PC-9 (cell line): ENCODE measurements at regions not wholly inside any gene's neighbourhood (a gene's known extent, or its start where the extent isn't known, plus 50 kb on each side); places are given as distances from the start of the nearest gene placed in this dataset.

Experiments used
- EZH2 ChIP-seq: fragments of 200-600 bp; sonication (generic); IDR thresholded peaks from 2 replicates; pipeline ENCODE4 v1.8.0; 2017; ENCODE audit warnings: antibody characterized with exemption, low read depth
- TF ChIP-seq, protein P1 (sequence below): fragments of 200-600 bp; sonication (generic); conservative IDR thresholded peaks from 2 replicates; pipeline ENCODE4 v1.6.1; 2017; ENCODE audit warnings: mixed run types, antibody characterized with exemption, mild to moderate bottlenecking, moderate library complexity

GRCh38 chr16:66188917-66189725 lies 177.4 kb upstream of the CDH5 start:
- TF ChIP-seq, protein P1, sequence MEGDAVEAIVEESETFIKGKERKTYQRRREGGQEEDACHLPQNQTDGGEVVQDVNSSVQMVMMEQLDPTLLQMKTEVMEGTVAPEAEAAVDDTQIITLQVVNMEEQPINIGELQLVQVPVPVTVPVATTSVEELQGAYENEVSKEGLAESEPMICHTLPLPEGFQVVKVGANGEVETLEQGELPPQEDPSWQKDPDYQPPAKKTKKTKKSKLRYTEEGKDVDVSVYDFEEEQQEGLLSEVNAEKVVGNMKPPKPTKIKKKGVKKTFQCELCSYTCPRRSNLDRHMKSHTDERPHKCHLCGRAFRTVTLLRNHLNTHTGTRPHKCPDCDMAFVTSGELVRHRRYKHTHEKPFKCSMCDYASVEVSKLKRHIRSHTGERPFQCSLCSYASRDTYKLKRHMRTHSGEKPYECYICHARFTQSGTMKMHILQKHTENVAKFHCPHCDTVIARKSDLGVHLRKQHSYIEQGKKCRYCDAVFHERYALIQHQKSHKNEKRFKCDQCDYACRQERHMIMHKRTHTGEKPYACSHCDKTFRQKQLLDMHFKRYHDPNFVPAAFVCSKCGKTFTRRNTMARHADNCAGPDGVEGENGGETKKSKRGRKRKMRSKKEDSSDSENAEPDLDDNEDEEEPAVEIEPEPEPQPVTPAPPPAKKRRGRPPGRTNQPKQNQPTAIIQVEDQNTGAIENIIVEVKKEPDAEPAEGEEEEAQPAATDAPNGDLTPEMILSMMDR: no peak
- TF ChIP-seq EZH2: no peak
